Inferior parietal cortex (tissue), 1 donor: ENCODE measurements at regions not wholly inside any gene's neighbourhood (a gene's known extent, or its start where the extent isn't known, plus 50 kb on each side); places are given as distances from the start of the nearest gene placed in this dataset.
"Not testable (repeated sequence)": the region's sequence is repeated elsewhere in the genome, so short reads cannot be mapped to it uniquely, and the experiment has no call there.

Experiments
- DNase-seq: peaks from one replicate; pipeline ENCODE4 v3.0.0-alpha.2; 2016; ENCODE audit errors: extremely low spot score

DNA sequence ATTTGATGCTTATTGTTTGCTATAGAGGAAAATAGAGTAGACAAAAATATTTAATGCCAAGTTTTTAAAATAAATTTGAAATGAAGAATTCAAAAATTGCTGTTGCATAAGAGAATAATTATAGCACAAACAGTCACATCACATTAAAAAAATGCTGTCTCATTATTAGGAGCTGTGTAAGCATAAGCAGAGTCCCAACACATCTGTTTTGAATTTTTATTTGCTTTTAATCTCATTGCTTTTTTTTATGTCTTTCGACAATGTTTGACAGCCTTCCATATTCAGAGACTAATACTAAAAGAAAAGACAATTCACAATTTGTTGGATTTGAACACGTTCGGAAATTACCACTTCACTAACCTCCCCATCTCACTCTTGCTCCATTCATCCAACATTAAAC, 143.5 kb downstream of the TFPI2 start:
- DNase-seq = no peak

DNA sequence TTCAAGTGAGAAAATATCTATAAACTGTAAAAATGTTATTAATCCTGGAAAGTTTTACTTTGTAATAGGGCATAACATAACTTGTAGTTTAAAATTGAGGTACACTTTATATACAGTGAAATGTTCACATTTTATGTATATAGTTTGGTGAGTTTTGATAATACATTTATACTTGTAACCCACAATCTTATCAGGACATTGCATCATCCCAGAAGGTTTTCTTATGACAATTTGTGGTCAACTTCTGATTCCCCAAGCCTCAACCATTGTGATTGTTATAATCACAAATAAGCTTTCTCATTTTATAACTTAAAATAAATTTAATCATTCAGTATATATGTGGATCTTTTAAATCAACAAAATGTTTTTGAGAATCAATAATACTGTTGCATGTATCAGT, 151.1 kb downstream of the TFPI2 start:
- no peak for DNase-seq

DNA sequence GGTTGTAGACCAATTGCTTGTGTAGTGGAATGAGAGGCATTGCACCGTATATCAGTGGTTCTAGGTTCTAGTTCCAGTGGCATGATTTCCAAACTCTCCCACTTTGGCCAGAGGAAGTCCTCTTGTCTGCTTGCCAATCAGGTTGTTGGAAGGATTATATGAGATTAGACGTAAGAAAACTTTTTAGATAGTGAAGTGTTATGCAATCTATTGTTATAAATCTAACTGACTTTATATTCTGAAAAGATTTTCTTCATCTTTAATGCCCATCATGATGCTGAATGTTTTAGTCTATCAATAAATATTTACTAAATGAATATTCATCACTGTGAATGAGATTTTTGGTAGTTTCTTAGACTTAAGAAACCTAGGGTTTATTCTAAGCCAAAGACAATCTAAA, 152.6 kb downstream of the TFPI2 start:
- no peak for DNase-seq

DNA sequence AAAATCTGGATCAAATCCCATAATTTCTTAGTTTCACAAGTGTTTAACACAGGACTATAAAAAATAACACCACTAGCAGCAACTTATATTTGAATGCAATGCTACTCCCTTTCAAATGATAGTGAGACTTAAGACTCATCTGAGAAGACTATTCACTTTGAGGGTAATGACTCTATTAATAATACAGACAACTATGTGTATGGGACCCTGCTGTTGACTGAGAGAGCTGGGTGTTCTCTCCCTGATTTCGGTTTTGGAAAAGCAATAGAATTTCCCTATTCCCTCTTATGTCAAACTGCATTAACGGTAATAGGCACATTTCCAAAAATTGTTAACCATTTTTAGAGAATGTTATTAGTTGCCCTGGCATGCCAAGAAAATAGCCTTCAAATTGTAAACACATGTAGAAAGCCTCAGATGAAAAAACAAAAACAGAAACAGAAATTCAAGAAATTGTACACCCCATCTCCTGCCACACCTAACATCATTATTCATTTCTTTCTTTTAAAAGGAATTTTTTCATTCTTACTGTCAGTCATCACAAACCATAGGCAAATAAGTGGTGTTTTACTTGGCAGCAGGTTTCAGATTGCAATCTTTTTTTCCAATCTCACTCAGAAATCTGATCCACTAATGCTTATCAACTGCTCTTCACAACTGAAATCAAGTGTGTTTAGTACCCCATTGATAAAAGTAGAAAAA, 153.7 kb downstream of the TFPI2 start:
- DNase-seq = no peak

DNA sequence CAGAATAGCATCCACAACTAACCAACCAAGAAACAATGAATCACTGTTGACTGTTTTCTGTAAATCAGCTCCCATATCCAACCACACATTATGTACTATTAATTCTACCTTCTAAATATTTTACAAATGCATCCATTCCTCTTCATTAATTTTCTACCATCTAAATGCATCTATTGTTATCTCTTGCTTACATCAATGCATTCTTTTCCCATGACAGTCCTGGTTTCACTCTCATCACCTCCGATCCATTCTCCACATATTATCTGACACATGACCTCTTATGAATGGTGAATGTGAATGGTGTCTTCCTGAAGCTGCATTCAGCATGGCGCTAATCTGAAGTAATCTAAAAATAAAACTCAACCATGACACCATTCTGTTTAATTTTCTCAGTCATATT, 153.8 kb upstream of the CALCR start:
- no peak for DNase-seq

DNA sequence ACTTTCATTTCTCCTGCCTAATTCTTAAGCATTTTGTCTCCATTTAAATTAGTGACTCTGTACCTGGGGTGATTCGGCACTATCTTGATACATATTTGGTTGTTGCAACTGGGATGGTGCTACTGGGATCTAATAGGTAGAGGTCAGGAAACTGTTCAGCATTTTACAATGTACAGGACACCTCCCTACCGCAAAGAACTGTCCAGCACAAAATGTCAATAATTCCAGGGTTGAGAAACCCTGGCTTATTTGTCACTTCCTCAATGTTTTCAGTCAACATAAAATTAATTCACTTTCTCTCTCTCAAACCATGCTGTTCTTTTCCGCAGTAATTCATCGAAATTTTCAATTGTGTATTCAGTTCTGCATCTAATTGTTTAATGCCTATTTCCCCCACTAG, 151.4 kb upstream of the CALCR start:
- DNase-seq = no peak

DNA sequence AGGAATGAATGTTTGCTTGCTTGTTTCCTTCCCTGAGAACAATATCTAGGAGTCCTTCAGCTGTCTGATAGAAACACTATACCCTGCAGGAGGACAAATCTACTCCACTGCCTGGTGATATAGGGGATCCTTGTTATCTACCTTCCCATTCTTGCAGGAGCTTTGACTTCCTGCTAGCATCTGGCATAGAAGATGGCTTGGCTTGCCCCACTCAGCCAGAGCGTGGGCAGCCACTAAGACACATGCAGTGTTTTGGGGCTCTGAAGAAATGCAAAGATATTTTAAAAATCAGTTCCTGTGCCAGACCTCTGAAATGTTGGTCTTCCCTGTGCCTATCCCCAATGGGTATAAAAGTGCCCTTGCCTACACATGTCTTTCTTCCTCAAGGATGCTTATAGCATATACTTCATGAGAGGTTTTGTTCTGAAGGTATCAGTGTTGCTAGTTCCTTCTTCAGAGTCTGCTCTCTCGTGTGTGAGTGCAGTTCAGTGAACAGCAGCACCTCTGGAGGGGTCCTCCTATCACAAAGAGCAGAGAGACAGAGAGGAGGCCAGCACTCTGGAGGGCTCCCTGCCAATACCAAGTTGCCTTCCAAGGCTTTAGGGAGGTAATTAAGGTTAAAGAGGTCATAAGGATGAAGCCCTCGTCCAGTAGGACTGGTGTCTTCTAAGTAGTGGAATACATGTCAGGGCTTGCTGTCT, 149.1 kb upstream of the CALCR start:
- no peak for DNase-seq

DNA sequence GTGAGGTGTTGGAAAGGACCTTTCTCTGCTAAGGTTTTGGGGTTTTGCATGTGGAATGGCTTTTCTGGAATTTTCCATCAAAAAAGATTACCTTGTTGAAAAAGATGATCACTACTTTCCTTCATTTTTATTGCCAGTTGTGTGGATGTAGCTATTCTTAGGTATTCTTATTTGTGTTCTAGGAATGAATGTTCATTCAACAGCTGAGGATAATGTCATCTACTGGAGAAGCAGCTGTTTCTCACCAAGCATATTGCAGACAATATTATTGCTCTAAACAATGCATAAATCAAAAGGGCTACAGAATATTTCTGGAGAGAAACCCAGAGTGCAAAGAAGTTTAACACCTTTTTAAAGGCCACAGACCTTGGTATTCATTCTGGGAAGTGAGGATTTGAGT, 145.6 kb upstream of the CALCR start:
- no peak for DNase-seq

DNA sequence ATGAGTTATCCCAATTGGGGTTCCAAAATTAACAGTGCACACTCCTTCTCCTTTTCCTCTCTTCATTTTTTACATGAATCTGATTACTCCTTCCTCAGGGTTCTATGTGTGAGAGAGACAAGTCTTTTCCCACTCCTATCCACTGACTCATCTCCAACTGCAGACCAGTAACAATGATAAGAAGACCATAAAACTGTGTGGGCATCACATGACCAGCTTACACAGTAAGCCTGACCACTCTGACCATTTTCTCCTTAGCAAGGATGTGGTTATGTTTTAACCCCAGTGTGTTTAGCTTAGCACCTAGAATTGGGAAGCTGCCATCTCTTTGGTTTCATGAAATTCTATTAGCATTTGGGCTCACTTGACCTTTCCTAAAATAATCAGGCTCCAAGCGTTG, 145.0 kb upstream of the CALCR start:
- DNase-seq = no peak

DNA sequence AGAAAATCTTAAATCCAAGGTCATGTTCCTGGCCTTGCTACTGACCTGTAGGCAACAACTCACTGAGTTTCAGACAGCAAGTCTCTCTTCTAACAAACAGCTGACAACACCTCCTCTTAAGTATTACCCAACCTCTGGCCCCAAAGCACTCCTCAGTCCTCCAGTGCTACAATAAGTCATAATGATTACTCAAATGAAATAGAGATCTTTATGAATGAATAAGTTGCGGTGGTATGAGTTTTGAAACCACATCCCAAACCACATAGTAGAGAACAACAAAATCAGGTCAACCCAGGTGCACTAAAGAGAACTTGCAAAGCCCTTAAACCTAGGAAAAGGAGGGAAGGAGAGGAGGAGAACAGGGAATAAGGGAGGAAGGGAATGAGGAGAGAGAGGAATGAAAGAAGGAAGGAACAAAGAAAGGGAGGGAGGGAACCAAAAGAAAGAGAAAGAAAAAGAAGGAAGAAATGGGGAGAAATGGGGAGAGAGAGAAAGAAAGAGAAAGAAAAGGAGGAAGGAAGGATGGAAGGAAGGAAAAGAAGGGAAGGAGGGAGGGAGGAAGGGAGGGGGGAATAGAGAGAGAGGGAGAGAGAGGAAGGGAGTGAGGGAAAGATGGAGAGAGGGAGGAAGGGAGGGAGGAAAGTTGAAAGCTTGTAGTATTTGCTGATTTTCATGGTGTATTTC, 142.8 kb upstream of the CALCR start:
- DNase-seq = no peak

DNA sequence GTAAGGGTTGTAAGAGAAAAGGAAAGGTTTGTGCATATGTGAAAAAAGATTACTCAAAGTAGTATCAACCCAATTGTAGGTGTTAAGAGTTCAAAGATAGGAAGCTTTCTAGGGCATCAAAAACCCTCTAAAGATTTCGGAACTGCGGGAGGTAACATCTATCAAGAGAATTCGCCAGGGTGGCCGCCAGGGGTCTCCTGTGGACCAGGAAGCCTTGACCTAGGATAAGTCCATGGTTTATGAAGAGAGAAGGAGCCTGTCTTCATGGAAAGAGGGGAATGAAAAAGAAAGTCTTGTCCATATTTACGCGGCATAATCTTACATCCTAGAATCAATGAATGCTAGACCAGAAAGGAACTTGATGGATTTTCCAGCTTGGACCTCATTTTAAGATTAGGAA, 140.7 kb upstream of the CALCR start:
- no peak for DNase-seq

DNA sequence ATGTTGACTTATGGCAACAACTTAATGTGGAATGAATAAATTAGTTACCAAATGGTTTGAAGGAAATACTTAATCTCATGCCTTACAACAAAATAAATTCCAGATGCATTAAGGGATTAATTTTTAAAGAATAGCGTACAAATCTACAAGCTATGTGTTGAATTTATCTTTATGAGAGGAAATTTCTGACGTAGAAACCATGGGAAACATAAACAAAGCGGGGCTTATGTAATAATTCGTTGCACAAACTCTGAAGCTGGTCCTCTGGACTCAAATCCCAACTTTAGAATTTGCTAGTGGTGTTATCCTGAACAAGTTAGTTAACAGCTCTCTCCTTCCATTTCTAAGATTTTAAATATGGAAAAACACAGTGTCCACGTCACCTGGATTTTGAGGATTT, 137.4 kb upstream of the CALCR start:
- DNase-seq = no peak

DNA sequence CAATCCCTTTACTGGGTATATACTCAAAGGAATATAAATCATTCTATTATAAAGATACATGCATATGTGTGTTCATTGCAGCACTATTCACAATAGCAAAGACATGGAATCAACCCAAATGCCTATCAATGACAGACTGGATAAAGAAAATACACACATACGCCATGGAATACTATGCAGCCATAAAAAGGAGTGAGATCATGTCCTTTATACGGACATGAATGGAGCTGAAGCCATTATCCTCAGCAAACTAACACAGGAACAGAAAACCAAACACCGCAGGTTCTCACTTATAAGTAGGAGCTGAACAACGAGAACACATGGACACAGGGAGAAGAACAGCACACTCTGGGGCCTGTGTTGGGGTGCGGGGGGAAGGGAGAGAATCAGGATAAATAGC, 133.7 kb upstream of the CALCR start:
- not testable (repeated sequence) for DNase-seq

DNA sequence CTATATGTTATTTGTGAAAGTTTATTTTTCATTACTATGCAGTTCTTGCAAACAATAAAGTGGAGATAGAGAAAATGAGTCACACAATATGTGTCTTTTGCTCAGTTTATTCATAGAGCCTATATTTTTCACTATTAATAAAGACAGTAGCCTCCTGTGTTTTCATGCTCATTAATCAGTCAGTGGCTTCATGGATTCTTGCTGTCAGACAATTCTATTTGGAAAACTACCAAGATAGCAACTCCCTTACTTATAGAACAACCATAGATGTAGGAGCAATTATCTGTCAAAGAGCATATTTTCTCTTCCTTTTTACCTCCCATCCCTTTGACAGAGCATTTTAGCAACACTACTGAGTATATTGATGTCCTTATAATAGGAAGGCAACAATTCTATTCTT, 132.7 kb upstream of the CALCR start:
- no peak for DNase-seq

DNA sequence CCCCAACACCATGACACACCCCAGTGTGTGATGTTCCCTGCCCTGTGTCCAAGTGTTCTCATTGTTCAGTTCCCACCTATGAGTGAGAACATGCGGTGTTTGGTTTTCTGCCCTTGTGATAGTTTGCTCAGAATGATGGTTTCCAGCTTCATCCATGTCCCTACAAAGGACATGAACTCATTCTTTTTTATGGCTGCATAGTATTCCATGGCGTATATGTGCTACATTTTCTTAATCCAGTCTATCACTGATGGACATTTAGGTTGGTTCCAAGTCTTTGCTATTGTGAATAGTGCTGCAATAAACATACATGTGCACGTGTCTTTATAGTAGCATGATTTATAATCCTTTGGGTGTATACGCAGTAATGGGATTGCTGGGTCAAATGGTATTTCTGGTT, 131.6 kb upstream of the CALCR start:
- not testable (repeated sequence) for DNase-seq

DNA sequence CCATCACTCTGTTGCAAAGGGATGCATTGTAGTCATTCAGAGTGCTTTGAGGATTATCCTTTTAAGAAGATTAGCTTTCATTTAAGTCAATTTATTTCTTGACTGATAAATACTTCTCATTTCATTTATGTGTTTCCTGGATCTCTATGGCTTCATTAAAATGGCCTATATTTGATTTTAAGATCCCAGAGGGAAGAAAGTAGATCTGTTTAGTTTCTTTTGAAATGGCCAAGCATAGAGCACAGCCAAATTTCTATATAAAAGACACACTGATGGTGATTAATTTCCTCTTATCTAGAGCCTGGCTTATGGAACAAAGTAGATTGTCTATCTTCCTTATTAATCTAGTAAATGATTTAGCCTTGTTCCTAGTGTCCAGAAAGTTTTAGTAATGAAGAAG, 129.7 kb upstream of the CALCR start:
- no peak for DNase-seq

DNA sequence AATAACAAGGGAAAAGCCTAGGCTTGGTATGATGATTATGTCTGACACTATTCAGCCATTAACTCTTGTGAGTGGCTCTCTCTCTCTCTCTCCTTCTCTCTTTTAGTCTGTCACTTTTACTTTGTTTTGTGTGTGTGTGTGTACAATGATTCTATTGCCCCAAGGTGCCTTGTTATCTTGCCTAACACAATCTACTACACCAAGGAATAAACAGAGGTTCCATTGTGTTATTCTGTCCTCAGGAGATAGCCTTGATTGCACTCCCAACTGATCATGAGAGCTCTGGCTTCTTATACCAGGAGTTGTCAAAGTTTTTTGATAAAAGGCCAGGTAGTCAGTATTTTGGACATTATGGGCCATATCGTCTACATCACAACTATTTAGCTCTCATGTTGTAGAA, 123.4 kb upstream of the CALCR start:
- DNase-seq = no peak

DNA sequence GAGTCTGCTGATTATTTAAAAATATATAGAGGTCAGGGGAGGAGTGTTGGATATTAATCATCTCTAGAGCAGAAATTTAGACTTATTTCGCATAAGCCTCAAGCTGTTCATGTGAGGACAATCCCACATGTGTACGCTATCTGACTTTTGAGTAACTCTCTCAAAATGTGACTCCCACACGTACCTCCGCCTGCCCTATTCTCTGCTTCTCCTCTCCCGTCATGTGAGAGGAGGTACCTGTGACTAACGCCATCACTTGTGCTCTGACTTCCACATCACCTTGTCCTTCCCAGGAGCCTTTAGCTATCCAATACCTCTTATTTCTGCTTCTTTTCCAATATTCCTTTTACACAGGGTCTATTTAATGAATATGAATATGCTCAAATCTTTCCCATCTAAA, 119.3 kb upstream of the CALCR start:
- DNase-seq = no peak

DNA sequence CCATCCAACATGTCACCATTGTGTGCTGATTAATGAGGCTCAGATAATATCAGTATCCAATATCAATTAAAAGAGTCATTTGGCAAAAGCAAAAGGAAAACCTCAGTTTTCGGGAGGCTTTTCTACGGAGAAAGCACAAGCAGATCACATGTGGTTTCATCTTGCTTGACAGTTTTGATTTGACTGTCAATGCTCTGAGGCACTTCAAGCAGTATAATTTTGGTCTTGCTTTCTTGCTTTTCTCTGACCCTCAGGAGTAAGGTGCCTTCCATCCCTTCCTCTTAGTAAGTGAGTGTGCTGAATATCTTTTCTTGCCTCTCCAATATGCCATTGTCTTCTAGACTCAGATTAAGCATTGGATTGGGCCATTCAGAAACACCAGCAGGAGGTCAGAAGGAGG, 115.5 kb upstream of the CALCR start:
- DNase-seq = no peak

DNA sequence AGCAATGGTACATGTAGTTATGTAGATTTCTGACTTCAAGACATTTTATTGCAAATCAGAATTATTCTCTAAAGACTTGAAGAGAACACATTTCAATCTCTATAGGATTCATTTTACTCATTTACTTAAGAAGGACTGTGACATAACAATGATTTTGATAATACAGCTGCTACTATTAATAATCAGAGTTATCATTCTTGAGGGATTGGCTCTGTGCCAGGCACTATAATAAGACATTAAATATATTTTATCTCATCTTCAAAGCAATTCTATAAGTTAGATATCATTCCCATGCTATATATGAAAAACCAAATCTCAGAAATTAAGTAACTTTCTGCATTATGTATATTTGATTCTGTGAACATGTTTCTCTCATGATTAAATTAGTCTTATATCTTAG, 103.7 kb upstream of the CALCR start:
- DNase-seq = no peak

DNA sequence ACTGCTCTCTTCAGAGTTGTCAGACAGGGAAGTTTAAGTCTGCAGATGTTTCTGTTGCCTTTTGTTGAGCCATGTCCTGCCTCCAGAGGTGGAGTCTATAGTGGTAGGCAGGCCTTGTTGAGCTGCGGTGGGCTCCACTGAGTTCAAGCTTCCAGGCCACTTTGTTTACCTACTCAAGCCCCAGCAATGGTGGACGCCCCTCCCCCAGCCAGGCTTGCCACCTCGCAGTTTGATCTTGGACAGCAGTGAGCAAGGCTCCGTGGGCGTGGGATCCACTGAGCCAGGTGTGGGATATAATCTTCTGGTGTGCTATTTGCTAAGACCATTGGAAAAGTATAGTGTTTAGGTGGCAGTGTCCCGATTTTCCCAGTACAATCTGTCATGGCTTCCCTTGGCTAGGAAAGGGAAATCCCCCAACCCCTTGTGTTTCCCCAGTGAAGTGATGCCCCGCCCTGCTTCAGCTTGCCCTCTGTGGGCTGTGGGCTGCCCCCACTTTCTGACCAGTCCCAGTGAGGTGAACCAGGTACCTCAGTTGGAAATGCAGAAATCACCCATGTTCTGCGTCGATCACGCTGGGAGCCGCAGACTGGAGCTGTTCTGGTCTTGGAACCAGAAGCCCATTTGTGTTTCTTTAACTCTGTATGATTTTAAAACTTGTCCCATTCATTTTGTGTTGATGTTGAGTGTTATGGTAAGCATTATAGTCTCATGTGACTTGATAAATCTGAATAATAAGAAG, 89.2 kb upstream of the CALCR start:
- no peak for DNase-seq

DNA sequence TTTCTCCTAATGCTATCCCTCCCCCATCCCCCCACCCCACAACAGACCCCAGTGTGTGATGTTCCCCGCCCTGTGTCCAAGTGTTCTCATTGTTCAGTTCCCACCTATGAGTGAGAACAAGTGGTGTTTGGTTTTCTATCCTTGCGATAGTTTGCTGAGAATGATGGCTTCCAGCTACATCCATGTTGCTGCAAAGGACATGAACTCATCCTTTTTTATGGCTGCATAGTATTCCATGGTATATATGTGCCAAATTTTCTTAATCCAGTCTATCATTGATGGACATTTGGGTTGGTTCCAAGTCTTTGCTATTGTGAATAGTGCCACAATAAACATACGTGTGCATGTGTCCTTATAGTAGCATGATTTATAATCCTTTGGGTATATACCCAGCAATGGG, 83.6 kb upstream of the CALCR start:
- not testable (repeated sequence) for DNase-seq
